ENCODE measurements at regions not wholly inside any gene's neighbourhood (a gene's known extent, or its start where the extent isn't known, plus 50 kb on each side); places are given as distances from the start of the nearest gene placed in this dataset.

DNA sequence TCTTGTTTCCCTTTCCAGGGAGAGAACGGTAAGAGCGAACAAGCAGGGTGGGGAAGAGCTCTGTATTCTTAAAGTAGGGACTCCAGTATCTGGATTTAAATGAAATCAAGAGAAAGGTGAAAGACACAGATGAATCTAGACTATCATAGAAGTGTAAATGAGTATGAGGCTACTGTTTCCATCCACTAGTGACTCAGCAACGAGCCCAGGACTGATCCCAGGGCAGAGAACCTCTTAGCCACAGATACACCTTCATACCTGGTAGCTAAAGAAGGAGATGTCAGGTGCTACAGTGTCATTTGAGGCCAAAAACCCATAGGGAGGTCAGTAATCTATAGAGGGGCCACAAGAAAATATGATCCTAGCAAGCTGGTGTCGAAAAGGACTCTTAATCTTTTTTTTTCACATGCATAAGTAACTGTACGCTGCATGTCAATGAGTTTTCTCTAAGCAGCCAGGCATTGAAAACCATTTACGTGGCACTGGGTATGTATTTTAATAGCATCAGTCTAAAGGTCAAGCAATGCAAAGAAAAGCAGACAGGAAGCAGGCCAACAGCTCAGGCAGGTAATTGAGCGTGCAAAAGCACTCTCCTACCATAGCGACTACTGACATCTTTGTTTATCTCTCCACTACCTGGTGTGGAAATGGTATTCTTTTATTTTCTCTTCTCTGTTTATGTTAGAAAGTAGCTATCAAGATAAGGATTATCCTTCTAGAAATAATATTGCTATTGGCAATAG is 91.5 kb upstream of the EGR2 start:
- Histone ChIP-seq H4K20me1 (replicated peaks; ENCODE audit: control insufficient read depth, extremely low read depth, insufficient read depth, low read length) (no peaks in the 10 kb centered on the region), H3K27ac (ENCODE audit: insufficient read depth, low read depth, low read length) (no peak overlapping the region), H2AFZ (ENCODE audit: low read depth, low read length) (no peak overlapping the region), H3K9ac (replicated peaks; ENCODE audit: extremely low read depth, insufficient read depth, low read length) (no peak overlapping the region), H3K4me2 (ENCODE audit: insufficient read depth, low read length) (no peak overlapping the region), H3K4me3 (replicated peaks in 1 of 3; ENCODE audit: insufficient read depth in 1 of 3, low read depth in 1 of 3, low read length in 3 of 3) (no peak overlapping the region), H3K79me2 (ENCODE audit: control insufficient read depth, insufficient read depth, low read length) (no peaks in the 10 kb centered on the region), H3K27me3 (ENCODE audit: control insufficient read depth in 2 of 2, insufficient read depth in 2 of 2, low read length in 2 of 2) (no peaks in the 10 kb centered on the region), H3K4me1 (ENCODE audit: control insufficient read depth, extremely low read depth, insufficient read depth, low read length) (no peaks in the 10 kb centered on the region), H3K36me3 (ENCODE audit: control insufficient read depth in 2 of 2, extremely low read depth in 1 of 2, insufficient read depth in 2 of 2, low read length in 2 of 2) (no peaks in the 10 kb centered on the region), H3K9me3 (replicated peaks; ENCODE audit: control insufficient read depth, insufficient read depth, low read length) (no peaks in the 10 kb centered on the region), H3K9me1 (replicated peaks; ENCODE audit: control insufficient read depth, extremely low read depth, insufficient read depth, low read length) (no peaks in the 10 kb centered on the region)
- dilution Hi-C loops (cut with MboI; ENCODE audit: extremely low pct_ligation_motif_present, low sequenced_read_pairs) = no loop called here
- POLR2A ChIA-PET = no interaction called here
- intact Hi-C loops (cut with micrococcal nuclease) = no loop called here
- CTCF ChIA-PET = no interaction called here
- no peak for DNase-seq (ENCODE audit: low read depth, low spot score)
- BruUV-seq (replicated peaks) = no TSS peak
- FAIRE-seq = no peak
- TF ChIP-seq, protein P1, sequence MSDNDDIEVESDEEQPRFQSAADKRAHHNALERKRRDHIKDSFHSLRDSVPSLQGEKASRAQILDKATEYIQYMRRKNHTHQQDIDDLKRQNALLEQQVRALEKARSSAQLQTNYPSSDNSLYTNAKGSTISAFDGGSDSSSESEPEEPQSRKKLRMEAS (IDR thresholded peaks at IDR 0.05; ENCODE audit: insufficient read depth, insufficient read length) = no peak
- no peak for TF ChIP-seq MYC (IDR thresholded peaks at IDR 0.05; ENCODE audit: low read depth, low read length)
- TF ChIP-seq GATA2 (IDR thresholded peaks at IDR 0.05; ENCODE audit: insufficient read depth, insufficient read length, low read depth, low read length) = no peak
- no peak for TF ChIP-seq POLR2A (IDR thresholded peaks at IDR 0.05; ENCODE audit: low read depth, low read length)
- TF ChIP-seq FOS (IDR thresholded peaks at IDR 0.05; ENCODE audit: borderline replicate concordance, insufficient read depth, low read length) = no peak
- no peak for TF ChIP-seq JUN (IDR thresholded peaks at IDR 0.05; ENCODE audit: borderline replicate concordance, insufficient read depth, insufficient read length, low read depth)
- TF ChIP-seq, protein P2, sequence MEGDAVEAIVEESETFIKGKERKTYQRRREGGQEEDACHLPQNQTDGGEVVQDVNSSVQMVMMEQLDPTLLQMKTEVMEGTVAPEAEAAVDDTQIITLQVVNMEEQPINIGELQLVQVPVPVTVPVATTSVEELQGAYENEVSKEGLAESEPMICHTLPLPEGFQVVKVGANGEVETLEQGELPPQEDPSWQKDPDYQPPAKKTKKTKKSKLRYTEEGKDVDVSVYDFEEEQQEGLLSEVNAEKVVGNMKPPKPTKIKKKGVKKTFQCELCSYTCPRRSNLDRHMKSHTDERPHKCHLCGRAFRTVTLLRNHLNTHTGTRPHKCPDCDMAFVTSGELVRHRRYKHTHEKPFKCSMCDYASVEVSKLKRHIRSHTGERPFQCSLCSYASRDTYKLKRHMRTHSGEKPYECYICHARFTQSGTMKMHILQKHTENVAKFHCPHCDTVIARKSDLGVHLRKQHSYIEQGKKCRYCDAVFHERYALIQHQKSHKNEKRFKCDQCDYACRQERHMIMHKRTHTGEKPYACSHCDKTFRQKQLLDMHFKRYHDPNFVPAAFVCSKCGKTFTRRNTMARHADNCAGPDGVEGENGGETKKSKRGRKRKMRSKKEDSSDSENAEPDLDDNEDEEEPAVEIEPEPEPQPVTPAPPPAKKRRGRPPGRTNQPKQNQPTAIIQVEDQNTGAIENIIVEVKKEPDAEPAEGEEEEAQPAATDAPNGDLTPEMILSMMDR (IDR thresholded peaks at IDR 0.05; ENCODE audit: extremely low read depth in 1 of 2, insufficient read depth in 1 of 2, low read depth in 1 of 2, low read length in 2 of 2) = no peak
- TF ChIP-seq POLR2AphosphoS5 (IDR thresholded peaks at IDR 0.05; ENCODE audit: insufficient read depth, low read depth, low read length) = no peak
- TF ChIP-seq EZH2 (IDR thresholded peaks at IDR 0.05; ENCODE audit: borderline replicate concordance, low read depth, low read length, severe bottlenecking) = no peak

Data from endothelial cell of umbilical vein (primary cell).